Hepatocyte (in vitro differentiated cells): ENCODE measurements at regions not wholly inside any gene's neighbourhood (a gene's known extent, or its start where the extent isn't known, plus 50 kb on each side); places are given as distances from the start of the nearest gene placed in this dataset.

Source experiments
- CTCF ChIP-seq: fragments of 200-600 bp; sonication (generic); IDR thresholded peaks from 2 replicates; pipeline ENCODE4 v1.5.1; 2016; ENCODE audit warnings: antibody characterized with exemption, mild to moderate bottlenecking; ENCODE audit not compliant: poor library complexity
- EZH2 ChIP-seq: fragments of 200-600 bp; sonication (generic); IDR thresholded peaks from 2 replicates; pipeline ENCODE4 v1.6.1; 2016; ENCODE audit warnings: antibody characterized with exemption, mild to moderate bottlenecking, borderline replicate concordance

DNA sequence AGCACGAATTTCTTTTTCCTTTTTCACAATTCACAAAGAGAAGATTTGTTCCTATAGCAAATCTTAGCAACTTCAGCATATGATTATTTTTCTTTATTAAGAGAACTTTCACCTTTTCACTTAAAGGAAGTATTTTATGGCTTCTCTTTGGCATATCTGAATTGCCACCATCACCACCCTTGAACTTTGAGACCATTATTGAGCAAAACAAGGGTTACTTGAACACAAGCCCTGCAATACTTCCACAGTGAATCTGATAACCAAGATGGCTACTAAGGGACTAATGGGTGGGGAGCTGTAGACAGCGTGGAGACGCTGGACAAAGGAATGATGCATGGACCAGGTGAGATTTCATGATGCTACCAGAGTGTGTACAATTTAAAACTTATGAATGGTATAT, 815.0 kb downstream of the LRRIQ3 start:
- TF ChIP-seq EZH2: no peak
- TF ChIP-seq CTCF: no peak
